ENCODE measurements at regions not wholly inside any gene's neighbourhood (a gene's known extent, or its start where the extent isn't known, plus 50 kb on each side); places are given as distances from the start of the nearest gene placed in this dataset.

DNA sequence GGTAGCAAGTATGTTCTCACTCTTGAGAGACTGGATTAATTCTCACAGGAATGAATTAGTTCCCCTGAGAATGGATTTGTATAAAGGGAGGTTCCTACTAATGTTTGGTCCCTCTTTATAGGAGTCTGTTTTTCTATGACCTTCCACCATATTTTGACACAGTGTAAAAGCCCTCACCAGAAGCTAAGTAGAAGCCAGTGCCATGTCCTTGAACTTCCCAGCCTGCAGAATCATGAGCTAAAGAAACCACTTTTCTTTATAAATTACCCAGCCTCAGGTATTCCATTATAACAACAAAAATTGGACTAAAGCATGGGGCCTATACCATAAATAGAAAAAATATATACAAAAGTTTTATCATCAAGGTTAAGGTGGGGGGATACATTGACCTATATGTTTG lies 227.9 kb upstream of the DTNA start:
- no peak for DNase-seq (ENCODE audit: low read depth)
- Histone ChIP-seq H3K4me3 (ENCODE audit: low read length) (no peak overlapping the region), H3K9me3 (ENCODE audit: control insufficient read depth, low read length) (no peaks in the 10 kb centered on the region), H3K4me1 (ENCODE audit: control insufficient read depth, insufficient read depth, low read length) (no peaks in the 10 kb centered on the region), H3K27me3 (replicated peaks; ENCODE audit: control insufficient read depth, insufficient read depth, low read length) (no peaks in the 10 kb centered on the region), H3K9ac (ENCODE audit: low read length) (no peak overlapping the region), H3K36me3 (ENCODE audit: control insufficient read depth, insufficient read depth, low read length, severe bottlenecking) (no peaks in the 10 kb centered on the region)

- H3K36me3 ChIP-seq (ENCODE audit: control insufficient read depth, insufficient read depth, low read length, severe bottlenecking): no peaks in the 10 kb centered on the region
- no peaks in the 10 kb centered on the region for H3K9me3 ChIP-seq (ENCODE audit: control insufficient read depth, low read length)
- H3K4me3 ChIP-seq (ENCODE audit: low read length): no peak overlapping the region
- DNase-seq (ENCODE audit: low read depth): no peak
- H3K27me3 ChIP-seq (replicated peaks; ENCODE audit: control insufficient read depth, insufficient read depth, low read length): no peaks in the 10 kb centered on the region
- H3K4me1 ChIP-seq (ENCODE audit: control insufficient read depth, insufficient read depth, low read length): no peaks in the 10 kb centered on the region
- H3K9ac ChIP-seq (ENCODE audit: low read length): no peak overlapping the region
These were observed 226.9 kb upstream of the DTNA start for GRCh38 chr18:34483198-34483597.

DNA sequence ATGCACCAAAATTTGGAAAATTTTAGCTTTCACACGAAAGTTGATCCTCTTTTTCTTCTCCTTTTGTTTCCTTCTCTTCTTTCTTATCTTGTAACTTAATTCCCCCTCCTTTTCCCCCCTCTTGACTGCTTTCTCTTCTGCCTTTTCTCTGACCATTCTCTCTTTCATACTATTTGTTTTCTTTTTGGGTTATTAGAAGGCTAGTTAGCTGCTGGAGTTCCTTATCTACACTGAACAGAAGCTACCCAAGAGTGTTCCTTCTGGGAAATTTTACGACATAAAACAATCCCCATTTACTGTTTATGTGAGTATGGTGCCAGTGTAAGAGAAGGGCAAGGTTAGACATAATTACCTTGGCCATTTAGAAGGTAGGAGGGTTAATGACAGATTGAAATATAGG lies 218.4 kb upstream of the DTNA start:
- H3K36me3 ChIP-seq (ENCODE audit: control insufficient read depth, insufficient read depth, low read length, severe bottlenecking): no peaks in the 10 kb centered on the region
- no peak overlapping the region for H3K9ac ChIP-seq (ENCODE audit: low read length)
- H3K4me3 ChIP-seq (ENCODE audit: low read length): no peak overlapping the region
- H3K27me3 ChIP-seq (replicated peaks; ENCODE audit: control insufficient read depth, insufficient read depth, low read length): no peaks in the 10 kb centered on the region
- DNase-seq (ENCODE audit: low read depth): no peak
- peaks cover 6% of the 10 kb centered on the region for H3K4me1 ChIP-seq (ENCODE audit: control insufficient read depth, insufficient read depth, low read length)
- no peaks in the 10 kb centered on the region for H3K9me3 ChIP-seq (ENCODE audit: control insufficient read depth, low read length)

DNA sequence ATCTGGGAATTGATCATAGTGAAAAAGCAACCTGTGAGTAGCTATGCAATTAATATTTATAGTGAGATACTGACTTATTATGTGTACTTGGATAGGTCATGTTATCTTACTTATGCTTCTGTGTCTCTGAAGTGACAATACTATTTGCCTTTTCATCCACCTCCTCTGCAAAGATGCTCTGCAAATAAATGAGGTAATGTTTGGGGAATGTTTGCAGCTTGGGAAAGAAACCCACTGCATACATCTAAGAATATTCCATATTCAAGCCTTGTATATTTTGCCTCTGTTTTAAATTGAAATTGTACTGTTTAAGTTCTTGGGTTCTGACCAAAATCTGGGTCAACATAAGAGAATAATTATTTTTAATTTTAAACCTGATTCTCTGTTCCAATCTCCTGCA lies 217.4 kb upstream of the DTNA start:
- peak; percentile 4 for DNase-seq (ENCODE audit: low read depth)
- Histone ChIP-seq H3K4me3 (ENCODE audit: low read length) (peak overlapping the region; percentile 84), H3K9me3 (ENCODE audit: control insufficient read depth, low read length) (no peaks in the 10 kb centered on the region), H3K4me1 (ENCODE audit: control insufficient read depth, insufficient read depth, low read length) (peaks cover 6% of the 10 kb centered on the region), H3K9ac (ENCODE audit: low read length) (no peak overlapping the region), H3K27me3 (replicated peaks; ENCODE audit: control insufficient read depth, insufficient read depth, low read length) (no peaks in the 10 kb centered on the region), H3K36me3 (ENCODE audit: control insufficient read depth, insufficient read depth, low read length, severe bottlenecking) (no peaks in the 10 kb centered on the region)

DNA sequence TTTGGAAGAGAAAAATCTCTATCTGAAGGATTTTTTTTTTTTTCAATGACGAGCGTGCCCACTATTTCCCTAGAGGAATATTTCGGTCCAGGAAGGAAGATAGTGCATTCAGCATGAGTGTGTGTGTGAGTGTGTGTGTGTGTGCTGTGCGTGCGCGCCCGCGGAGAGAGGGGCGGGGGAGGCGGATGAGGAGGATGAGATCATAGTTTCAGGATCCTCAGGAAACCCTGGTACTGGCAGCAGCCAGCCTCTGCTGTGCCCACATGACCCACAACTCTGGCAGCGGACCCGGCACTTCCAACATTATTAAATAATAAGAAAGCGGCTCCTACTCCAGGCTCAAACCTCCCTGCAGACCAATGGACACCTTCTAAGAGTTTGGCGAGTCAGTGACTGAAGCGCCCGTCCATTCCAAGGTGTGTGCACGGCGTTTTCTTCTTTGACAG lies 217.0 kb upstream of the DTNA start:
- Histone ChIP-seq H3K4me3 (ENCODE audit: low read length) (peak overlapping the region; percentile 84), H3K4me1 (ENCODE audit: control insufficient read depth, insufficient read depth, low read length) (peaks cover 6% of the 10 kb centered on the region), H3K27me3 (replicated peaks; ENCODE audit: control insufficient read depth, insufficient read depth, low read length) (no peaks in the 10 kb centered on the region), H3K9me3 (ENCODE audit: control insufficient read depth, low read length) (no peaks in the 10 kb centered on the region), H3K9ac (ENCODE audit: low read length) (peak overlapping the region; percentile 49), H3K36me3 (ENCODE audit: control insufficient read depth, insufficient read depth, low read length, severe bottlenecking) (no peaks in the 10 kb centered on the region)
- DNase-seq (ENCODE audit: low read depth): peak; percentile 64

DNA sequence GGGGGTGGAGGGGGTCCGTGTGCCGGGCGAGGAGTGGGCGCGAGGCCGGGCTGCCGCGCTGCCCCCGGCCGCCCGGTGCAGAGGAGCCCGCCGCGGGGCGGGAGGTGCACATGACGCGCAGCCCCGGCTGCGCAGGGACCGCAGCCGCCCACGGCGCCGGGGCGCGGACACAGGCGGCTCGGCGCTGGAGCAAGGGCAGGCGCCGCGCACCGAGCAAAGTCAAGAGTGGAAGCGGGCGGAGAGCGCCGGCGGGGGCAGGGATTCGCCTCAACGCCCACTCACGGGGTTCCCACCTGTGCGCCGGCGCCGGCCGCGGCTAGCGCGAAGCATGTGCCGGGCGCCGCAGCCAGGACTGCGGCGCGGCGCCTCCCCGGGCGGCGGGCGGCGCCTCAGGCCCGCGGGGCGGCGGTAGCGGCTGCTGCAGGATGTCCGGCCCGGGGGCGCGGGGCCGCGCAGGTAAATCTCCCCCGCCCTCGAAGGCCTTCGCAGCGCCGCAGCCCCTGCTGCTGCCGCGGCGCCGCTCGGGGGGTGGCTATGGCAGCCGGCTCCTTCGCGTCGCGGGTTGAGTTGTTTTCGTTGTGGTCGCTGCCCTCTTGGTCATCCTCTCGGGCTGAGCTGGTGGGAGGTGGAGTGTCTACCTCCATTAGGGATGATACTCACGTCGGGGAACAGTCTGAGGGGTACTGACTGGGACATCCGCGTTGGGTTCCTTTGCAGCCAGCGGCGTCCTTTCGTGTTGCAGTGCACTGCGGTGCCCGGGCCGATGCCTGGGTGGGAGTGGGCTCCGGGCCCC lies 216.3 kb upstream of the DTNA start:
- Histone ChIP-seq H3K9me3 (ENCODE audit: control insufficient read depth, low read length) (no peaks in the 10 kb centered on the region), H3K4me1 (ENCODE audit: control insufficient read depth, insufficient read depth, low read length) (peaks cover 6% of the 10 kb centered on the region), H3K27me3 (replicated peaks; ENCODE audit: control insufficient read depth, insufficient read depth, low read length) (no peaks in the 10 kb centered on the region), H3K4me3 (ENCODE audit: low read length) (peak overlapping the region; percentile 84), H3K36me3 (ENCODE audit: control insufficient read depth, insufficient read depth, low read length, severe bottlenecking) (no peaks in the 10 kb centered on the region), H3K9ac (ENCODE audit: low read length) (peak overlapping the region; percentile 49)
- peak; percentile 48 for DNase-seq (ENCODE audit: low read depth)

DNA sequence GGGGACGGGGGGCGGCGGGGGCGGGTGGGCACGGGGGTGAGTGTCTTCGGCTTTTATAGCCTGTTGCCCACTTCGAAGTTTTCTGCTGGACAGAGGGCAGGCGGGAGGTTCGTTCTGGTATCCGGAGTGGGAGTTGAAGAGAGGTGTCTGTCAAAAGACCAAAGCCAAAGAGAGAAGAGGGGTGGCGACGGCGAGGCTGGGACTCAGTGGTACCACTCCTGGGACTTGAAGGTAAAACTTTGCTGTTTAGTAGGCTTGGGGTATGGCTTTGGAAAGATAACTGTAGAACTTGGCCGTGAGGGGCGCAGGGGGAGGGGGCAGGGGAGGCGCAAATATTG lies 215.8 kb upstream of the DTNA start:
- DNase-seq (ENCODE audit: low read depth): no peak
- H3K4me1 ChIP-seq (ENCODE audit: control insufficient read depth, insufficient read depth, low read length): peaks cover 6% of the 10 kb centered on the region
- no peaks in the 10 kb centered on the region for H3K27me3 ChIP-seq (replicated peaks; ENCODE audit: control insufficient read depth, insufficient read depth, low read length)
- H3K36me3 ChIP-seq (ENCODE audit: control insufficient read depth, insufficient read depth, low read length, severe bottlenecking): no peaks in the 10 kb centered on the region
- no peaks in the 10 kb centered on the region for H3K9me3 ChIP-seq (ENCODE audit: control insufficient read depth, low read length)
- H3K4me3 ChIP-seq (ENCODE audit: low read length): peak overlapping the region; percentile 84
- no peak overlapping the region for H3K9ac ChIP-seq (ENCODE audit: low read length)

GRCh38 chr18:34495506-34495905 lies 214.6 kb upstream of the DTNA start:
- Histone ChIP-seq H3K27me3 (replicated peaks; ENCODE audit: control insufficient read depth, insufficient read depth, low read length) (no peaks in the 10 kb centered on the region), H3K4me3 (ENCODE audit: low read length) (peak overlapping the region; percentile 52), H3K9ac (ENCODE audit: low read length) (no peak overlapping the region), H3K9me3 (ENCODE audit: control insufficient read depth, low read length) (no peaks in the 10 kb centered on the region), H3K36me3 (ENCODE audit: control insufficient read depth, insufficient read depth, low read length, severe bottlenecking) (no peaks in the 10 kb centered on the region), H3K4me1 (ENCODE audit: control insufficient read depth, insufficient read depth, low read length) (peaks cover 6% of the 10 kb centered on the region)
- no peak for DNase-seq (ENCODE audit: low read depth)

- no peaks in the 10 kb centered on the region for H3K9me3 ChIP-seq (ENCODE audit: control insufficient read depth, low read length)
- H3K27me3 ChIP-seq (replicated peaks; ENCODE audit: control insufficient read depth, insufficient read depth, low read length): no peaks in the 10 kb centered on the region
- no peaks in the 10 kb centered on the region for H3K36me3 ChIP-seq (ENCODE audit: control insufficient read depth, insufficient read depth, low read length, severe bottlenecking)
- no peak overlapping the region for H3K9ac ChIP-seq (ENCODE audit: low read length)
- no peak overlapping the region for H3K4me3 ChIP-seq (ENCODE audit: low read length)
- DNase-seq (ENCODE audit: low read depth): no peak
- H3K4me1 ChIP-seq (ENCODE audit: control insufficient read depth, insufficient read depth, low read length): no peaks in the 10 kb centered on the region
These were observed 208.5 kb upstream of the DTNA start for GRCh38 chr18:34501553-34501952.

DNA sequence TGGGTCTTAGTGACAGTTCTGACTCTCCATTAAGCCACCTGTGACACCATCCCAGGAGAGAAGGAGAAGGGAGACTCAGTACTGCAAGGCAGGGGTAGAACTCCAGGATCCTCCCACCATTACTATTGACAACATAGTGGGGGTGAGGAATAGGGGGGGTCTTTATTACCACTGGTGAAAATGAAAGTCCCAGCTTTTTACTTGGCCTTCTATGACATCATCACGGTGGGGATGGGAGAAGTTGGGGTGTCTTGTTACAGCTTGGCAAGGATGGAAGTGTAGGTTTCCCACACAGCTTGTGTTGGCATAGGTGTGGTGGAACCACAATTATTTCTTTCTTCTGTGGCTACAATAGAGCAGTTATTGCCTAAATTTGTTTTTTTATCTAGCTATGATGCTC lies 203.9 kb upstream of the DTNA start:
- DNase-seq (ENCODE audit: low read depth): no peak
- Histone ChIP-seq H3K9me3 (ENCODE audit: control insufficient read depth, low read length) (no peaks in the 10 kb centered on the region), H3K36me3 (ENCODE audit: control insufficient read depth, insufficient read depth, low read length, severe bottlenecking) (no peaks in the 10 kb centered on the region), H3K4me3 (ENCODE audit: low read length) (no peak overlapping the region), H3K9ac (ENCODE audit: low read length) (no peak overlapping the region), H3K27me3 (replicated peaks; ENCODE audit: control insufficient read depth, insufficient read depth, low read length) (no peaks in the 10 kb centered on the region), H3K4me1 (ENCODE audit: control insufficient read depth, insufficient read depth, low read length) (peaks cover 9% of the 10 kb centered on the region)

DNA sequence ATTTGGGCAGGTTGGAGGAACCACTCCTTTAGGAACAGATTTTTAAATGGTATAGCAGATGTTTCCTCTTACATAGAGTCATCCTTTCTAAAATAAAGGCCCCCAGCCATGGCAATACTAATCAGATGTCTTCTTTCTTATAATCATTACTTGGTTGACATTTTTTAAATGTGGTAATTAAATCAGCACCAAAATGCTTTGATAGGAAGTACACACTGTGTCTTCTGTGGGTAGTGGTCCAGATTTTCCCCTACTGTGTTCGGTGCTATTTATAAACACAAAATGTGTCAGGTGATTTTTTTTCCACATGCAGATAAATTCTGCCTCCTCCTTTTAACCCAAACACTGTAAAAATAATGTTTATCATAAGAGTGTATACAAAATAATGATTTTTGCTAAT lies 200.9 kb upstream of the DTNA start:
- Histone ChIP-seq H3K4me3 (ENCODE audit: low read length) (no peak overlapping the region), H3K9me3 (ENCODE audit: control insufficient read depth, low read length) (no peaks in the 10 kb centered on the region), H3K9ac (ENCODE audit: low read length) (no peak overlapping the region), H3K36me3 (ENCODE audit: control insufficient read depth, insufficient read depth, low read length, severe bottlenecking) (no peaks in the 10 kb centered on the region), H3K4me1 (ENCODE audit: control insufficient read depth, insufficient read depth, low read length) (peaks cover 10% of the 10 kb centered on the region), H3K27me3 (replicated peaks; ENCODE audit: control insufficient read depth, insufficient read depth, low read length) (no peaks in the 10 kb centered on the region)
- no peak for DNase-seq (ENCODE audit: low read depth)

Measured in adipocyte (in vitro differentiated cells).